GM12878 (cell line): ENCODE measurements at regions not wholly inside any gene's neighbourhood (a gene's known extent, or its start where the extent isn't known, plus 50 kb on each side); places are given as distances from the start of the nearest gene placed in this dataset.

ENCODE experiments used
- CEBPB ChIP-seq, 2 experiments: fragments of 150-350 bp in 1 of 2; IDR thresholded peaks; 2 replicates each; pipeline ENCODE4 v1.6.1; 2012 to 2014; ENCODE audit warnings: low read depth in 2 of 2, low read length in 2 of 2, borderline replicate concordance in 1 of 2, inconsistent platforms in 1 of 2
- CREB1 ChIP-seq: IDR thresholded peaks from 2 replicates; pipeline ENCODE4 v1.6.1; 2012; ENCODE audit warnings: low read depth, mild to moderate bottlenecking, inconsistent platforms
- ETV6 ChIP-seq, 2 experiments: fragments of 450-650 bp in 1 of 2; IDR thresholded peaks in 1 of 2; conservative IDR thresholded peaks in 1 of 2; 2 replicates each; pipeline ENCODE4 v1.6.1; 2014; ENCODE audit warnings: antibody characterized with exemption in 1 of 2, borderline replicate concordance in 1 of 2, low read depth in 1 of 2, mild to moderate bottlenecking in 1 of 2, moderate library complexity in 1 of 2
- EZH2 ChIP-seq: IDR thresholded peaks from 2 replicates; pipeline ENCODE4 v1.6.1; 2012; ENCODE audit warnings: low read depth, mild to moderate bottlenecking, control low read depth, inconsistent platforms, low read length, borderline replicate concordance; ENCODE audit not compliant: control insufficient read depth
- NFYB ChIP-seq: IDR thresholded peaks from 2 replicates; pipeline ENCODE4 v1.6.1; 2011; ENCODE audit warnings: low read depth, mild to moderate bottlenecking, low read length, improper control_type of control experiment, moderate library complexity; ENCODE audit not compliant: insufficient read depth
- POLR2AphosphoS5 ChIP-seq: IDR thresholded peaks from 2 replicates; pipeline ENCODE4 v1.6.1; 2011; ENCODE audit warnings: mild to moderate bottlenecking, low read length, inconsistent platforms
- TAF1 ChIP-seq: IDR thresholded peaks from 2 replicates; pipeline ENCODE4 v1.6.1; 2011; ENCODE audit warnings: mild to moderate bottlenecking, low read depth, low read length, borderline replicate concordance
- TF ChIP-seq, protein P1 (sequence below): fragments of 450-650 bp; formaldehyde crosslinking; IDR thresholded peaks from 2 replicates; pipeline ENCODE4 v1.5.0; 2022; ENCODE audit warnings: mild to moderate bottlenecking, missing genetic modification characterization
- TF ChIP-seq, protein P2 (sequence below): IDR thresholded peaks from 2 replicates; pipeline ENCODE4 v1.6.1; 2012; ENCODE audit warnings: mild to moderate bottlenecking, low read depth, low read length
- TF ChIP-seq, protein P3 (sequence below): IDR thresholded peaks from 2 replicates; pipeline ENCODE4 v1.6.1; 2011; ENCODE audit warnings: low read depth, low read length, improper control_type of control experiment, borderline replicate concordance

DNA sequence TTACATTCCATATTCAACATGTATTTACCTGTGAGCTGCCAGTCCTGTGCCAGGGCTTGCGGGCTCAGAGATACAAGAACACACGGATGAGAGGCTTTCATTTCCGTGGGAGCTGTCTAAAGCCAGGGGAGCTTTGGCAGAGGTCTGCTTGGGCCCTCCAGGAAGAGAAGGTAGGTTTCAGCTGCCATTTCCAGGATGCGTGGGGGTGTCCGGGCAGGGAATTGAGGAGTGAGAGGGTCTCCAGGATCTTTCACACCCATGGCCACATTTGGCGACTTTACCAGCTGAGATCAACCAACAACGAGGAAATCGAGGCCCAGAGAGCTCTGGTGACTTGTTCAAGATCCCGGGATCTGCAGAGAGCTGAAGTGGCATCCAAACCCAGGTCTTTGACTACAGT is 119.6 kb downstream of the BUD13 start:
- no peak for TF ChIP-seq TAF1
- TF ChIP-seq CREB1, result no peak
- no peak for TF ChIP-seq CEBPB (IDR thresholded peaks at IDR 0.05; ENCODE audit: borderline replicate concordance in 1 of 2, low read depth in 2 of 2, low read length in 2 of 2)
- TF ChIP-seq, protein P1, sequence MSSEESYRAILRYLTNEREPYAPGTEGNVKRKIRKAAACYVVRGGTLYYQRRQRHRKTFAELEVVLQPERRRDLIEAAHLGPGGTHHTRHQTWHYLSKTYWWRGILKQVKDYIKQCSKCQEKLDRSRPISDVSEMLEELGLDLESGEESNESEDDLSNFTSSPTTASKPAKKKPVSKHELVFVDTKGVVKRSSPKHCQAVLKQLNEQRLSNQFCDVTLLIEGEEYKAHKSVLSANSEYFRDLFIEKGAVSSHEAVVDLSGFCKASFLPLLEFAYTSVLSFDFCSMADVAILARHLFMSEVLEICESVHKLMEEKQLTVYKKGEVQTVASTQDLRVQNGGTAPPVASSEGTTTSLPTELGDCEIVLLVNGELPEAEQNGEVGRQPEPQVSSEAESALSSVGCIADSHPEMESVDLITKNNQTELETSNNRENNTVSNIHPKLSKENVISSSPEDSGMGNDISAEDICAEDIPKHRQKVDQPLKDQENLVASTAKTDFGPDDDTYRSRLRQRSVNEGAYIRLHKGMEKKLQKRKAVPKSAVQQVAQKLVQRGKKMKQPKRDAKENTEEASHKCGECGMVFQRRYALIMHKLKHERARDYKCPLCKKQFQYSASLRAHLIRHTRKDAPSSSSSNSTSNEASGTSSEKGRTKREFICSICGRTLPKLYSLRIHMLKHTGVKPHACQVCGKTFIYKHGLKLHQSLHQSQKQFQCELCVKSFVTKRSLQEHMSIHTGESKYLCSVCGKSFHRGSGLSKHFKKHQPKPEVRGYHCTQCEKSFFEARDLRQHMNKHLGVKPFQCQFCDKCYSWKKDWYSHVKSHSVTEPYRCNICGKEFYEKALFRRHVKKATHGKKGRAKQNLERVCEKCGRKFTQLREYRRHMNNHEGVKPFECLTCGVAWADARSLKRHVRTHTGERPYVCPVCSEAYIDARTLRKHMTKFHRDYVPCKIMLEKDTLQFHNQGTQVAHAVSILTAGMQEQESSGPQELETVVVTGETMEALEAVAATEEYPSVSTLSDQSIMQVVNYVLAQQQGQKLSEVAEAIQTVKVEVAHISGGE (CRISPR knock-in tag), result no peak
- TF ChIP-seq, protein P2, sequence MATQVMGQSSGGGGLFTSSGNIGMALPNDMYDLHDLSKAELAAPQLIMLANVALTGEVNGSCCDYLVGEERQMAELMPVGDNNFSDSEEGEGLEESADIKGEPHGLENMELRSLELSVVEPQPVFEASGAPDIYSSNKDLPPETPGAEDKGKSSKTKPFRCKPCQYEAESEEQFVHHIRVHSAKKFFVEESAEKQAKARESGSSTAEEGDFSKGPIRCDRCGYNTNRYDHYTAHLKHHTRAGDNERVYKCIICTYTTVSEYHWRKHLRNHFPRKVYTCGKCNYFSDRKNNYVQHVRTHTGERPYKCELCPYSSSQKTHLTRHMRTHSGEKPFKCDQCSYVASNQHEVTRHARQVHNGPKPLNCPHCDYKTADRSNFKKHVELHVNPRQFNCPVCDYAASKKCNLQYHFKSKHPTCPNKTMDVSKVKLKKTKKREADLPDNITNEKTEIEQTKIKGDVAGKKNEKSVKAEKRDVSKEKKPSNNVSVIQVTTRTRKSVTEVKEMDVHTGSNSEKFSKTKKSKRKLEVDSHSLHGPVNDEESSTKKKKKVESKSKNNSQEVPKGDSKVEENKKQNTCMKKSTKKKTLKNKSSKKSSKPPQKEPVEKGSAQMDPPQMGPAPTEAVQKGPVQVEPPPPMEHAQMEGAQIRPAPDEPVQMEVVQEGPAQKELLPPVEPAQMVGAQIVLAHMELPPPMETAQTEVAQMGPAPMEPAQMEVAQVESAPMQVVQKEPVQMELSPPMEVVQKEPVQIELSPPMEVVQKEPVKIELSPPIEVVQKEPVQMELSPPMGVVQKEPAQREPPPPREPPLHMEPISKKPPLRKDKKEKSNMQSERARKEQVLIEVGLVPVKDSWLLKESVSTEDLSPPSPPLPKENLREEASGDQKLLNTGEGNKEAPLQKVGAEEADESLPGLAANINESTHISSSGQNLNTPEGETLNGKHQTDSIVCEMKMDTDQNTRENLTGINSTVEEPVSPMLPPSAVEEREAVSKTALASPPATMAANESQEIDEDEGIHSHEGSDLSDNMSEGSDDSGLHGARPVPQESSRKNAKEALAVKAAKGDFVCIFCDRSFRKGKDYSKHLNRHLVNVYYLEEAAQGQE, result no peak
- no peak for TF ChIP-seq POLR2AphosphoS5
- TF ChIP-seq, protein P3, sequence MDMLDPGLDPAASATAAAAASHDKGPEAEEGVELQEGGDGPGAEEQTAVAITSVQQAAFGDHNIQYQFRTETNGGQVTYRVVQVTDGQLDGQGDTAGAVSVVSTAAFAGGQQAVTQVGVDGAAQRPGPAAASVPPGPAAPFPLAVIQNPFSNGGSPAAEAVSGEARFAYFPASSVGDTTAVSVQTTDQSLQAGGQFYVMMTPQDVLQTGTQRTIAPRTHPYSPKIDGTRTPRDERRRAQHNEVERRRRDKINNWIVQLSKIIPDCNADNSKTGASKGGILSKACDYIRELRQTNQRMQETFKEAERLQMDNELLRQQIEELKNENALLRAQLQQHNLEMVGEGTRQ, result no peak
- TF ChIP-seq ETV6 (conservative IDR thresholded peaks at IDR 0.05 in 1 of 2, IDR thresholded peaks at IDR 0.05 in 1 of 2; ENCODE audit: borderline replicate concordance in 1 of 2, low read depth in 1 of 2), result no peak
- TF ChIP-seq NFYB, result no peak
- TF ChIP-seq EZH2, result no peak
